Heart right ventricle (tissue), 16 donors: ENCODE measurements at regions not wholly inside any gene's neighbourhood (a gene's known extent, or its start where the extent isn't known, plus 50 kb on each side); places are given as distances from the start of the nearest gene placed in this dataset.

ENCODE experiments used
- ATAC-seq, 8 donors: fragments of 200-7000 bp; cut with Tn5 transposase; one replicate each; pipeline ENCODE4 v1.9.1; 2020; ENCODE audit warnings: mild to moderate bottlenecking in 8 of 8, moderate library complexity in 8 of 8, moderate number of reproducible peaks in 1 of 8
- DNase-seq, 2 donors: peaks; one replicate each; pipeline ENCODE4 v3.0.0-alpha.2; 2020
- H3K27ac ChIP-seq, 10 donors: fragments of 200-600 bp; sonication (generic) in 2 of 10; one replicate each; pipeline versions ENCODE4 v1.5.0 to v1.8.0; 2020 to 2022; ENCODE audit warnings: mild to moderate bottlenecking in 3 of 10
- H3K27me3 ChIP-seq, 7 donors: fragments of 200-600 bp; one replicate each; pipeline ENCODE4 v1.8.0; 2021 to 2022; ENCODE audit warnings: mild to moderate bottlenecking in 2 of 7
- H3K36me3 ChIP-seq, 9 donors: fragments of 200-600 bp; sonication (generic) in 1 of 9; one replicate each; pipeline versions ENCODE4 v1.5.0 to v1.8.0; 2020 to 2022; ENCODE audit warnings: mild to moderate bottlenecking in 2 of 9
- H3K4me1 ChIP-seq, 9 donors: fragments of 200-600 bp; sonication (generic) in 1 of 9; one replicate each; pipeline versions ENCODE4 v1.5.0 to v1.8.0; 2020 to 2022; ENCODE audit warnings: mild to moderate bottlenecking in 4 of 9
- H3K4me3 ChIP-seq, 10 donors: fragments of 200-600 bp; sonication (generic) in 2 of 10; one replicate each; pipeline versions ENCODE4 v1.5.0 to v1.8.0; 2020 to 2022; ENCODE audit warnings: mild to moderate bottlenecking in 7 of 10, moderate library complexity in 2 of 10
- H3K9me3 ChIP-seq, 11 donors: fragments of 200-600 bp in 10 of 11; sonication (generic) in 2 of 11; one replicate each; pipeline versions ENCODE4 v1.5.0 to v1.8.0; 2013 to 2022; ENCODE audit warnings: mild to moderate bottlenecking in 2 of 11, control low read depth in 1 of 11, moderate library complexity in 1 of 11
- WGBS, 2 donors: extraction: QIAGEN DNeasy Blood & Tissue Kit; methylation state at CpG; one replicate each; pipeline ENCODE4 v1.1.7; 2013; ENCODE audit warnings: inconsistent platforms in 1 of 2; 5-methylcytosine and 5-hydroxymethylcytosine counted together
- intact Hi-C, 10 donors: fragments of 100-400 bp; cut with DNase I; formaldehyde crosslinking; loops; one replicate each; pipeline versions ENCODE4 v1.11.1 to v1.14.2; 2022
- TF ChIP-seq, protein P1 (sequence below), 9 donors: fragments of 200-600 bp; sonication (generic) in 2 of 9; IDR thresholded peaks; one replicate each; pipeline versions ENCODE4 v1.5.0 to v1.8.0; 2021 to 2022; ENCODE audit warnings: antibody characterized with exemption in 9 of 9, mild to moderate bottlenecking in 5 of 9, moderate library complexity in 1 of 9
- donor health status: Arrhythmogenic right ventricular cardiomyopathy.
- donor health status: ischemic (EF 13 %, LVEDD 7.1; RV severe dilation, severe dysfunction).
- donor health status: healthy with polysubstance abuse.
- donor health status: DM: no; HTN: yes; CAD: no.
- donor health status: DM: no; HTN: no; CAD: no.
- donor health status: ischemic (EF 25% LVEDD 6.9; RV normal size, moderate dysfunction).
- donor health status: ischemic (EF 25% LVEDD 5.7; RV mildly dilated, moderate dysfunction).
- donor health status: healthy.
- donor health status: DM: yes; HTN: yes; CAD: no.
- donor health status: Ischemic cardiomyopathy.
- donor health status: ischemic (EF 35%, LVEDD 5.7; RV mildly dilated, moderate dysfunction).
- donor health status: nonischemic (EF 11% LVEDD 7.7; RV severe dilation, severe dysfunction).
- donor health status: DM: yes; HTN: yes; CAD: no.
- donor health status: PGD.
- donor health status: ischemic (EF 29% LVEDD 5.4; RV normal size, mild dysfunction).
- donor health status: nonischemic (EF 23%, LVEDD 6.1; RV moderate dilation, normal function).

DNA sequence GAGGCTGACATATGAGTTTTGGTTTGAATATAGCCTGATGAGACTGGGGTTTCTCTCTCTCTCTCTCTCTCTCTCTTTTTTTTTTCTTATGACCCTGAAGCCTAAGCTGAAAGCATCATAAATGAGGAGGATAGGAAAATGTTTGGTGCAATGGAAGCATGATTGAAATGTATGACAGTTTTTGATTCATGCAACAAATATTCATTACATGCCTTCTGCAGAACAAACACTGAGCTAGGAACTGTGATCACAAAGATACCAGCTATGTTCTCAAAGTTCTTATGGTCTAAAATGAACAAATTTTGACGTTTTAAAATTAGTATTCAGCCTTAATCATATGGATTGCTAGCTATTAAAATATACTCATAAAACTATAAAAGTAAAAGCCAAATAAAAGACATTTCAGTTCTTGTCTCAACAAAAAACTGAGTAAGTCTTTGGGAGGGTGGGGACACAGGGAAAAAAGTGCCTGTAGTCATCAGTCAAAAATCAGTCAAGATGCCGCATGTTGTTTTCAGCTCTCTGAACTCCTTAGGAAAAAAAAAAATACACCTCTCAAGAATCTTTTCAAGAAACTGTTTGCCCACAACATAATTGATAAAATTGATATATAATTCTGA is 57.2 kb downstream of the NKX6-1 start:
- Histone ChIP-seq H3K27me3 (peaks cover 0 to 70% (median 9%) of the 10 kb centered on the region in 7 donors), H3K4me1 (no peaks in the 10 kb centered on the region), H3K36me3 (no peaks in the 10 kb centered on the region), H3K9me3 (no peaks in the 10 kb centered on the region), H3K4me3 (no peak overlapping the region), H3K27ac (no peak overlapping the region)
- ATAC-seq (no peak), DNase-seq (no peak)
- WGBS, 2 donors, result 60 to 70% methylated on average over 2 of the region's 2 CpGs
- TF ChIP-seq, protein P1, sequence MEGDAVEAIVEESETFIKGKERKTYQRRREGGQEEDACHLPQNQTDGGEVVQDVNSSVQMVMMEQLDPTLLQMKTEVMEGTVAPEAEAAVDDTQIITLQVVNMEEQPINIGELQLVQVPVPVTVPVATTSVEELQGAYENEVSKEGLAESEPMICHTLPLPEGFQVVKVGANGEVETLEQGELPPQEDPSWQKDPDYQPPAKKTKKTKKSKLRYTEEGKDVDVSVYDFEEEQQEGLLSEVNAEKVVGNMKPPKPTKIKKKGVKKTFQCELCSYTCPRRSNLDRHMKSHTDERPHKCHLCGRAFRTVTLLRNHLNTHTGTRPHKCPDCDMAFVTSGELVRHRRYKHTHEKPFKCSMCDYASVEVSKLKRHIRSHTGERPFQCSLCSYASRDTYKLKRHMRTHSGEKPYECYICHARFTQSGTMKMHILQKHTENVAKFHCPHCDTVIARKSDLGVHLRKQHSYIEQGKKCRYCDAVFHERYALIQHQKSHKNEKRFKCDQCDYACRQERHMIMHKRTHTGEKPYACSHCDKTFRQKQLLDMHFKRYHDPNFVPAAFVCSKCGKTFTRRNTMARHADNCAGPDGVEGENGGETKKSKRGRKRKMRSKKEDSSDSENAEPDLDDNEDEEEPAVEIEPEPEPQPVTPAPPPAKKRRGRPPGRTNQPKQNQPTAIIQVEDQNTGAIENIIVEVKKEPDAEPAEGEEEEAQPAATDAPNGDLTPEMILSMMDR (IDR thresholded peaks at IDR 0.05), result no peak
- intact Hi-C loops, result no loop called here

DNA sequence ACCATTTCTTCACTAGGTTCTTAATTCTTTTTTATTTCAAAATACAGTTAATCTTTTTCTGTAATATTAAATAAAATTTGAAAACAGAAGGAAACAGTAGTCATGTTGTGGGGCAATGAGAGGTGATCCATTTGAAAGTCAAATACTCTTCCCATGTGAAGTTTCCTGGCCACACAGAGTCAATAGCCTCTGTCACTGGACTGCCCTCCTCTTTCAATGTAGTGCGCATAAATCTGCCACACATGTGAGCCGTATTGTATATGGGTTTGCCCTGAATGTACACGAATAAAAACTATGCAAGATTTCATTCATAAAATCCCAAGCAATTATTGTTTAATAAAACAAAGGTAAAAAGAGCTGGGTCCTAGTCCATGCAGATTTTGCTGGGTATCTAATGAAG is 59.1 kb downstream of the NKX6-1 start:
- ATAC-seq (no peak), DNase-seq (no peak)
- H3K27me3 ChIP-seq, result peaks cover 0 to 61% (median 9%) of the 10 kb centered on the region in 7 donors
- H3K27ac ChIP-seq, result no peak overlapping the region
- H3K9me3 ChIP-seq, result no peaks in the 10 kb centered on the region
- H3K36me3 ChIP-seq, result no peaks in the 10 kb centered on the region
- intact Hi-C loops, result no loop called here
- TF ChIP-seq, protein P1 (IDR thresholded peaks at IDR 0.05), result no peak
- no peaks in the 10 kb centered on the region for H3K4me1 ChIP-seq
- H3K4me3 ChIP-seq, result no peak overlapping the region
- WGBS, 2 donors, result 75 to 87% methylated on average over 3 of the region's 3 CpGs

DNA sequence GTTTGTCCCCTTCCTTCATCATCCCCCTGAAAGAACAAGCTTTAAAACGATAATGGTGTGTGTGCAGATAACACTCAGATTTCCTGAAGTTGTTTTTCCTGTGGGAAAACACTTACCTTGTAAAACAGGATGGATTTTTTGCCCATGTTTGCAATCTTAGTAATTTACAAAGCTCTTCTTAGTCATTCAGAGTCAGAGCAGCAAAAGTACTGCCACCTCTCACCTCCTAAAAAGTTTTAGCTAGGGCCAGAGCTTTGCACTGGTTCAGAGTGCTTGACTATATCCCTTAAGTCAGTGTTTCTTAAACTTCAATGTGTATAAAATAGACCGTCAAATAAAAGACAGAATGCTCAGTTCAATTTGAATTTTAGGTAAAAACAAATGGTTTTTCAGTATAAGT is 62.3 kb downstream of the NKX6-1 start:
- Histone ChIP-seq H3K9me3 (no peaks in the 10 kb centered on the region), H3K36me3 (no peaks in the 10 kb centered on the region), H3K27ac (no peak overlapping the region), H3K4me3 (no peak overlapping the region), H3K4me1 (no peaks in the 10 kb centered on the region), H3K27me3 (peaks cover 0 to 33% (median 9%) of the 10 kb centered on the region in 7 donors)
- ATAC-seq, result no peak
- intact Hi-C loops, result no loop called here
- TF ChIP-seq, protein P1 (IDR thresholded peaks at IDR 0.05), result no peak
- WGBS, 2 donors, result 57 to 60% methylated on average over 2 of the region's 2 CpGs
- no peak for DNase-seq

DNA sequence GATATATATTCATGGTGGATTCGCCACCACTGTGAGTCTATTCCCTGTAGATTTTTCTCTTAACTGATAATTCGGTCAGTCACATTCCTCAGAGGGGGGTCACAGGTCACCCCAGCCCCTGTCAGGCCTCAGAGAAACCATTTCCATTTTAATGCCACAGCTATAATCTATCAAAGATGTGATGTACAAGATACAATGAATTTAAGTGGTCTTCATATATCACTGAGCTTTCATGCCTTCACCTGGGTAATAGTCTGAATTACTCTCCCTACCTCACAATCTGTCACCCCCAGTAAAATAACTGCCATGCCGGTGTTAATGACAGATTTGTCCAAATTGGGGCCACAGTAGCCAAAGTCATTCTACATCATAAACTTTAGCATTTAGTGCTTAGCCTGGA is 64.7 kb downstream of the NKX6-1 start:
- H3K27me3 ChIP-seq, result peaks cover 0 to 17% (median 5%) of the 10 kb centered on the region in 7 donors
- no peaks in the 10 kb centered on the region for H3K36me3 ChIP-seq
- DNase-seq, result no peak
- H3K9me3 ChIP-seq, result peaks cover 0 to 3% (median 0%) of the 10 kb centered on the region in 11 donors
- H3K4me3 ChIP-seq, result no peak overlapping the region
- intact Hi-C loops, result no loop called here
- TF ChIP-seq, protein P1 (IDR thresholded peaks at IDR 0.05), result no peak
- no peaks in the 10 kb centered on the region for H3K4me1 ChIP-seq
- ATAC-seq, result no peak
- 71 to 74% methylated on average over 3 of the region's 3 CpGs for WGBS, 2 donors
- H3K27ac ChIP-seq, result no peak overlapping the region
